ENCODE measurements at regions not wholly inside any gene's neighbourhood (a gene's known extent, or its start where the extent isn't known, plus 50 kb on each side); places are given as distances from the start of the nearest gene placed in this dataset.
"Not testable (repeated sequence)": the region's sequence is repeated elsewhere in the genome, so short reads cannot be mapped to it uniquely, and the experiment has no call there.

DNA sequence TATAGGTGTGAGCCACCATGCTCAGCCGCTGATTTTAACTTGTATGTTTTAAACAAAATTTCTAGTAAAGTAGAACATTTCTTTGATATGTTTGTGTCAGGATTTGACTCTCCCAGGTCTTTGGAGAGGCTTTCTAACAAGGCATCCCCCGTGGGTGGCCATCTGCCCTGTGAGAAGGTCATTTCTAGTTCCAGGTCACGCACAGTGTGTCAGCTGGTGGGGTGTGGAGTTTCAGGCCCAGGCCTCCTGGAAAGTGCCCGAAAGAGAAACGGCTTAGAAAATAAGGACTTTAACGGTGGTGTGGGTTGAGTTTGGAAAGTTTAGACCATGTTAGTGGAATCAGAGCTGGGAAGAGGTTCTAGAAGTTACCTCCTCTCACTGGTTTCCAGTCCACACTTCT lies 61.0 kb downstream of the SPDYE17 start:
- H3K27me3 ChIP-seq (ENCODE audit: control insufficient read depth in 2 of 2, insufficient read depth in 2 of 2, low read length in 2 of 2); H3K27ac ChIP-seq (ENCODE audit: low read depth in 2 of 2, low read length in 2 of 2); H3K9ac ChIP-seq (ENCODE audit: low read depth in 1 of 2, low read length in 2 of 2); H3K4me3 ChIP-seq (ENCODE audit: low read length in 2 of 2); H3K4me1 ChIP-seq (ENCODE audit: control insufficient read depth in 2 of 2, insufficient read depth in 2 of 2, low read length in 2 of 2); H3K9me3 ChIP-seq (ENCODE audit: control insufficient read depth in 2 of 2, low read length in 2 of 2); H3K36me3 ChIP-seq (ENCODE audit: control insufficient read depth in 2 of 2, insufficient read depth in 2 of 2, low read length in 2 of 2): not testable (repeated sequence)

DNA sequence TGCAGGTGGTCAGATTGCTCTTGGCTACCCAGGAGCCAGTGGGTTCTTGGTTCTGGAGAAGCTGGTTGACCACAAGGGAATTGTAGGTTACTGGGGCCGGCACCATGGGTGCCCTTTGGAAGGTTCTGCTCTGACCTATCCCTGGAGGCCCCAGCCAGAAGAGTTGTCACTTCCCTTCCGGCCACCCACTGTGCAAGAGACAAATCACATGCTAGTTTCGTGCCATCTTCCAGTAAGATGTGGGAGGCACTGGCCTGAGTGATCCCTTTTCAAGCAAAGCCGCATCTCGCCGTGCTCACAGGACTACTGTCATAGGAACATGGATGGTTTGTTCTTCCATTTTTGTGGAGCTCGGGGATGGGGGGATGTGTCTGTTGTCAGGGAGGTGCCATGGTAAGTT lies 62.3 kb downstream of the SPDYE17 start:
- H3K9me3 ChIP-seq (ENCODE audit: control insufficient read depth in 2 of 2, low read length in 2 of 2); H3K36me3 ChIP-seq (ENCODE audit: control insufficient read depth in 2 of 2, insufficient read depth in 2 of 2, low read length in 2 of 2); H3K4me3 ChIP-seq (ENCODE audit: low read length in 2 of 2); H3K4me1 ChIP-seq (ENCODE audit: control insufficient read depth in 2 of 2, insufficient read depth in 2 of 2, low read length in 2 of 2); H3K27me3 ChIP-seq (ENCODE audit: control insufficient read depth in 2 of 2, insufficient read depth in 2 of 2, low read length in 2 of 2); H3K27ac ChIP-seq (ENCODE audit: low read depth in 2 of 2, low read length in 2 of 2); H3K9ac ChIP-seq (ENCODE audit: low read depth in 1 of 2, low read length in 2 of 2): not testable (repeated sequence)

DNA sequence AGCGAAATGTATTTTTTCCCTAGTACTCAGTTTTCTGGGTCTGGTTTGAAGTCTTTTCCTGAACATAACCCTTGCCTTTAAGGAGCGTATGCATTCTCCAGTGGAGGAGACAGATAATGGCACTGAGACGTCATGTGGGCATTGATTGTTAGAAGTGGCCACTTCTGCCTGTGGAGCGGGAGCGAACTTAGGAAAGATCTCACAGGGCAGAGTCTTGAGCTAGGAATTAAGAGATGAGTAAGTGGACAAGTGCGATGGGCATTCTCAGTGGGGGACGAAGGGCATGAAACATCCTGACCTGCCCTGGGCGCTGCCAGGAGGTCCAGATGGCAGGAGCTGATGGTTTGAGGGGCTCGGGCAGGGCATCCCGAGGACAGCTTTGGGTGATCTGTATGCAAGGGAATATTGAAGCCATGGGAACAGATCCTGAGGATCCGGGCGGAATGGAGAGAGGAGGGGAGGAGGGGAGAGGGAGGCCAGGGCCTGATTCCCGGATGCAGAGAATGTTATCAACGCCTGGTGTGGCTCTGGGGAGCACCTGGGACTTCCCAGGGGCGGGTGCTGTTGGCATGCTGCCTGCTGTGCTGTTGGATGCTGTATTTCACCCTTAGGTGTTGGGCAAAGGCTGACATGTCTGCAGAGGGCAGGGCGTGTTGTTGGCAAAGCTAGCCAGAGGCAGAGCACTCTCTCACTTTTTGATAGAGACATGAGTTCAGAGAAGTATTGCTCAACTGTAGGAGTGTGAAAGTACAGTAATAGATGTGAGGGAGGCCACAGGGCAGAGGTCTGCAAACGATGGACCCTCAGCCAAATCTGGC lies 66.2 kb downstream of the SPDYE17 start:
- not testable (repeated sequence) for H3K4me3 ChIP-seq (ENCODE audit: low read length in 2 of 2); H3K36me3 ChIP-seq (ENCODE audit: control insufficient read depth in 2 of 2, insufficient read depth in 2 of 2, low read length in 2 of 2); H3K9me3 ChIP-seq (ENCODE audit: control insufficient read depth in 2 of 2, low read length in 2 of 2); H3K9ac ChIP-seq (ENCODE audit: low read depth in 1 of 2, low read length in 2 of 2); H3K27me3 ChIP-seq (ENCODE audit: control insufficient read depth in 2 of 2, insufficient read depth in 2 of 2, low read length in 2 of 2); H3K27ac ChIP-seq (ENCODE audit: low read depth in 2 of 2, low read length in 2 of 2); H3K4me1 ChIP-seq (ENCODE audit: control insufficient read depth in 2 of 2, insufficient read depth in 2 of 2, low read length in 2 of 2)

DNA sequence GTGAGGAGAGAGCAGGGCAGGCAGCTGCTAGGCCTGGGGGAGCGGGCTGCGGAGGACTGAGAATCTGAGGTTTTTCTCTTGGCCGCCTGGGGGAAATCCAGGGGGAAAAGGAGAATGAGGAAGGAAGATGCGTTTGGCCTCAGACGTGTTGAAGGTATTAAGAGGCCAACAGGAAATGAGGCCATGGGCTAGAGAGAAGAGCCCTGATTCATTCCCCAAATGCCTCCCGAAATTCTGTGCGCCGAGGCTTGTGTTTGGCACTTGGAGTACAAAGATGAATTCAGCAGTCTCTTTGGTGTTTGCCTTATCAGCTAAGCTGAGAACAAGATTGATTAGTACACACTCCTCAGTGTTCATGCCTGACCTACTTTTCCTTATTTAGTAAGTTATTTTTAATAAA lies 68.1 kb downstream of the SPDYE17 start:
- H3K4me1 ChIP-seq (ENCODE audit: control insufficient read depth in 2 of 2, insufficient read depth in 2 of 2, low read length in 2 of 2); H3K36me3 ChIP-seq (ENCODE audit: control insufficient read depth in 2 of 2, insufficient read depth in 2 of 2, low read length in 2 of 2); H3K9me3 ChIP-seq (ENCODE audit: control insufficient read depth in 2 of 2, low read length in 2 of 2); H3K27ac ChIP-seq (ENCODE audit: low read depth in 2 of 2, low read length in 2 of 2); H3K9ac ChIP-seq (ENCODE audit: low read depth in 1 of 2, low read length in 2 of 2); H3K27me3 ChIP-seq (ENCODE audit: control insufficient read depth in 2 of 2, insufficient read depth in 2 of 2, low read length in 2 of 2); H3K4me3 ChIP-seq (ENCODE audit: low read length in 2 of 2): not testable (repeated sequence)

GRCh38 chr7:76963061-76963460 lies 69.1 kb downstream of the SPDYE17 start:
- not testable (repeated sequence) for H3K27ac ChIP-seq (ENCODE audit: low read depth in 2 of 2, low read length in 2 of 2); H3K4me1 ChIP-seq (ENCODE audit: control insufficient read depth in 2 of 2, insufficient read depth in 2 of 2, low read length in 2 of 2); H3K27me3 ChIP-seq (ENCODE audit: control insufficient read depth in 2 of 2, insufficient read depth in 2 of 2, low read length in 2 of 2); H3K9me3 ChIP-seq (ENCODE audit: control insufficient read depth in 2 of 2, low read length in 2 of 2); H3K36me3 ChIP-seq (ENCODE audit: control insufficient read depth in 2 of 2, insufficient read depth in 2 of 2, low read length in 2 of 2); H3K9ac ChIP-seq (ENCODE audit: low read depth in 1 of 2, low read length in 2 of 2); H3K4me3 ChIP-seq (ENCODE audit: low read length in 2 of 2)

GRCh38 chr7:76960400-76960986 lies 71.7 kb downstream of the SPDYE17 start:
- H3K9ac ChIP-seq (ENCODE audit: low read depth in 1 of 2, low read length in 2 of 2); H3K36me3 ChIP-seq (ENCODE audit: control insufficient read depth in 2 of 2, insufficient read depth in 2 of 2, low read length in 2 of 2); H3K9me3 ChIP-seq (ENCODE audit: control insufficient read depth in 2 of 2, low read length in 2 of 2); H3K27ac ChIP-seq (ENCODE audit: low read depth in 2 of 2, low read length in 2 of 2); H3K4me3 ChIP-seq (ENCODE audit: low read length in 2 of 2); H3K27me3 ChIP-seq (ENCODE audit: control insufficient read depth in 2 of 2, insufficient read depth in 2 of 2, low read length in 2 of 2); H3K4me1 ChIP-seq (ENCODE audit: control insufficient read depth in 2 of 2, insufficient read depth in 2 of 2, low read length in 2 of 2): not testable (repeated sequence)

- not testable (repeated sequence) for H3K36me3 ChIP-seq (ENCODE audit: control insufficient read depth in 2 of 2, insufficient read depth in 2 of 2, low read length in 2 of 2); H3K9me3 ChIP-seq (ENCODE audit: control insufficient read depth in 2 of 2, low read length in 2 of 2); H3K4me1 ChIP-seq (ENCODE audit: control insufficient read depth in 2 of 2, insufficient read depth in 2 of 2, low read length in 2 of 2); H3K27ac ChIP-seq (ENCODE audit: low read depth in 2 of 2, low read length in 2 of 2); H3K4me3 ChIP-seq (ENCODE audit: low read length in 2 of 2); H3K9ac ChIP-seq (ENCODE audit: low read depth in 1 of 2, low read length in 2 of 2); H3K27me3 ChIP-seq (ENCODE audit: control insufficient read depth in 2 of 2, insufficient read depth in 2 of 2, low read length in 2 of 2)
These were observed 72.4 kb downstream of the SPDYE17 start for GRCh38 chr7:76959573-76960399.

GRCh38 chr7:76956531-76956930 lies 75.6 kb downstream of the SPDYE17 start:
- H3K27me3 ChIP-seq (ENCODE audit: control insufficient read depth in 2 of 2, insufficient read depth in 2 of 2, low read length in 2 of 2); H3K27ac ChIP-seq (ENCODE audit: low read depth in 2 of 2, low read length in 2 of 2); H3K36me3 ChIP-seq (ENCODE audit: control insufficient read depth in 2 of 2, insufficient read depth in 2 of 2, low read length in 2 of 2); H3K9ac ChIP-seq (ENCODE audit: low read depth in 1 of 2, low read length in 2 of 2); H3K9me3 ChIP-seq (ENCODE audit: control insufficient read depth in 2 of 2, low read length in 2 of 2); H3K4me1 ChIP-seq (ENCODE audit: control insufficient read depth in 2 of 2, insufficient read depth in 2 of 2, low read length in 2 of 2); H3K4me3 ChIP-seq (ENCODE audit: low read length in 2 of 2): not testable (repeated sequence)

GRCh38 chr7:76955124-76955523 lies 77.0 kb downstream of the SPDYE17 start:
- not testable (repeated sequence) for H3K36me3 ChIP-seq (ENCODE audit: control insufficient read depth in 2 of 2, insufficient read depth in 2 of 2, low read length in 2 of 2); H3K4me1 ChIP-seq (ENCODE audit: control insufficient read depth in 2 of 2, insufficient read depth in 2 of 2, low read length in 2 of 2); H3K9me3 ChIP-seq (ENCODE audit: control insufficient read depth in 2 of 2, low read length in 2 of 2); H3K9ac ChIP-seq (ENCODE audit: low read depth in 1 of 2, low read length in 2 of 2); H3K4me3 ChIP-seq (ENCODE audit: low read length in 2 of 2); H3K27me3 ChIP-seq (ENCODE audit: control insufficient read depth in 2 of 2, insufficient read depth in 2 of 2, low read length in 2 of 2); H3K27ac ChIP-seq (ENCODE audit: low read depth in 2 of 2, low read length in 2 of 2)

DNA sequence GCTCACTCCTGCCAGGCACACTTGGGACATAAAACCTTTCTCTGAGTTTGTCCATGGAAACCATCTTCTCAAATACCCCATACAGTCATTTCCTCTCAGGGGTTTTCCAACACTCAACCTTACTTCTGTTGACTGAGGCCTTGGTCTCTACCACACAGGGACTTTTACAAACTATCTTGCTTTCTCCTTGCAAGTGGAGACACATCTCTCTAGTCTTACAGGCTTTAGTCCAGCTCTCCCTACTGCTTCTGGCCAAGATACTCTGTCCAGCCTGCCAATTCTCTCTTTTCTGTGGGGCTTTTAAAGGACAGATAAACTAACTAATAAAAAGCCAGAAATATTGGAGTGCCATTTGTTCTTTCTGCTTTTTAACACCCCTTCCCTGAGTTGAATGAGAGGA lies 87.6 kb downstream of the SPDYE17 start:
- H3K4me1 ChIP-seq (ENCODE audit: control insufficient read depth in 2 of 2, insufficient read depth in 2 of 2, low read length in 2 of 2); H3K4me3 ChIP-seq (ENCODE audit: low read length in 2 of 2); H3K9me3 ChIP-seq (ENCODE audit: control insufficient read depth in 2 of 2, low read length in 2 of 2); H3K36me3 ChIP-seq (ENCODE audit: control insufficient read depth in 2 of 2, insufficient read depth in 2 of 2, low read length in 2 of 2); H3K27ac ChIP-seq (ENCODE audit: low read depth in 2 of 2, low read length in 2 of 2); H3K27me3 ChIP-seq (ENCODE audit: control insufficient read depth in 2 of 2, insufficient read depth in 2 of 2, low read length in 2 of 2); H3K9ac ChIP-seq (ENCODE audit: low read depth in 1 of 2, low read length in 2 of 2): not testable (repeated sequence)

Data from mucosa of rectum (tissue), 2 donors.